ENCODE measurements at regions not wholly inside any gene's neighbourhood (a gene's known extent, or its start where the extent isn't known, plus 50 kb on each side); places are given as distances from the start of the nearest gene placed in this dataset.

GRCh38 chr10:110365356-110366143 is 60.8 kb upstream of the SMNDC1 start:
- TF ChIP-seq JUND (IDR thresholded peaks at IDR 0.05; ENCODE audit: low read depth): no peak
- DNase-seq (ENCODE audit: low read depth in 1 of 2, low spot score in 1 of 2): no peak
- in situ Hi-C loops (cut with HindIII; ENCODE audit: low pct_unique_long_range_greater_than_20kb, low sequenced_read_pairs): no loop called here

GRCh38 chr10:110366635-110367034 is 61.9 kb upstream of the SMNDC1 start:
- no peak for DNase-seq (ENCODE audit: low read depth in 1 of 2, low spot score in 1 of 2)
- in situ Hi-C loops (cut with HindIII; ENCODE audit: low pct_unique_long_range_greater_than_20kb, low sequenced_read_pairs): no loop called here

GRCh38 chr10:110368002-110368401 is 63.3 kb upstream of the SMNDC1 start:
- no peak for DNase-seq (ENCODE audit: low read depth in 1 of 2, low spot score in 1 of 2)
- in situ Hi-C loops (cut with HindIII; ENCODE audit: low pct_unique_long_range_greater_than_20kb, low sequenced_read_pairs): no loop called here
- TF ChIP-seq JUND (IDR thresholded peaks at IDR 0.05; ENCODE audit: low read depth): no peak

More at GRCh38 chr10:110366635-110367034, 61.9 kb upstream of the SMNDC1 start:
- TF ChIP-seq JUND (IDR thresholded peaks at IDR 0.05; ENCODE audit: low read depth): no peak

GRCh38 chr10:110368556-110368955 is 63.8 kb upstream of the SMNDC1 start:
- in situ Hi-C loops (cut with HindIII; ENCODE audit: low pct_unique_long_range_greater_than_20kb, low sequenced_read_pairs): no loop called here

GRCh38 chr10:110370006-110370405 is 65.3 kb upstream of the SMNDC1 start:
- TF ChIP-seq JUND (IDR thresholded peaks at IDR 0.05; ENCODE audit: low read depth): no peak
- in situ Hi-C loops (cut with HindIII; ENCODE audit: low pct_unique_long_range_greater_than_20kb, low sequenced_read_pairs): no loop called here
- DNase-seq (ENCODE audit: low read depth in 1 of 2, low spot score in 1 of 2): no peak

More at GRCh38 chr10:110368556-110368955, 63.8 kb upstream of the SMNDC1 start:
- no peak for TF ChIP-seq JUND (IDR thresholded peaks at IDR 0.05; ENCODE audit: low read depth)
- no peak for DNase-seq (ENCODE audit: low read depth in 1 of 2, low spot score in 1 of 2)

GRCh38 chr10:110372656-110373055 is 67.9 kb upstream of the SMNDC1 start:
- DNase-seq (ENCODE audit: low read depth in 1 of 2, low spot score in 1 of 2): no peak
- in situ Hi-C loops (cut with HindIII; ENCODE audit: low pct_unique_long_range_greater_than_20kb, low sequenced_read_pairs): no loop called here
- no peak for TF ChIP-seq JUND (IDR thresholded peaks at IDR 0.05; ENCODE audit: low read depth)

- no peak for TF ChIP-seq JUND (IDR thresholded peaks at IDR 0.05; ENCODE audit: low read depth)
- in situ Hi-C loops (cut with HindIII; ENCODE audit: low pct_unique_long_range_greater_than_20kb, low sequenced_read_pairs): no loop called here
Observed at GRCh38 chr10:110373059-110373458, 68.3 kb upstream of the SMNDC1 start.

GRCh38 chr10:110373857-110374654 is 69.3 kb upstream of the SMNDC1 start:
- no peak for DNase-seq (ENCODE audit: low read depth in 1 of 2, low spot score in 1 of 2)
- in situ Hi-C loops (cut with HindIII; ENCODE audit: low pct_unique_long_range_greater_than_20kb, low sequenced_read_pairs): no loop called here
- no peak for TF ChIP-seq JUND (IDR thresholded peaks at IDR 0.05; ENCODE audit: low read depth)

More at GRCh38 chr10:110373059-110373458, 68.3 kb upstream of the SMNDC1 start:
- no peak for DNase-seq (ENCODE audit: low read depth in 1 of 2, low spot score in 1 of 2)

GRCh38 chr10:110375121-110375520 is 70.4 kb upstream of the SMNDC1 start:
- in situ Hi-C loops (cut with HindIII; ENCODE audit: low pct_unique_long_range_greater_than_20kb, low sequenced_read_pairs): no loop called here
- TF ChIP-seq JUND (IDR thresholded peaks at IDR 0.05; ENCODE audit: low read depth): no peak
- no peak for DNase-seq (ENCODE audit: low read depth in 1 of 2, low spot score in 1 of 2)

GRCh38 chr10:110376021-110376766 is 71.5 kb upstream of the SMNDC1 start:
- in situ Hi-C loops (cut with HindIII; ENCODE audit: low pct_unique_long_range_greater_than_20kb, low sequenced_read_pairs): no loop called here
- no peak for TF ChIP-seq JUND (IDR thresholded peaks at IDR 0.05; ENCODE audit: low read depth)
- no peak for DNase-seq (ENCODE audit: low read depth in 1 of 2, low spot score in 1 of 2)

GRCh38 chr10:110376767-110377160 is 72.0 kb upstream of the SMNDC1 start:
- in situ Hi-C loops (cut with HindIII; ENCODE audit: low pct_unique_long_range_greater_than_20kb, low sequenced_read_pairs): no loop called here
- no peak for TF ChIP-seq JUND (IDR thresholded peaks at IDR 0.05; ENCODE audit: low read depth)
- no peak for DNase-seq (ENCODE audit: low read depth in 1 of 2, low spot score in 1 of 2)

GRCh38 chr10:110378006-110378405 is 73.3 kb upstream of the SMNDC1 start:
- no peak for DNase-seq (ENCODE audit: low read depth in 1 of 2, low spot score in 1 of 2)
- in situ Hi-C loops (cut with HindIII; ENCODE audit: low pct_unique_long_range_greater_than_20kb, low sequenced_read_pairs): no loop called here
- no peak for TF ChIP-seq JUND (IDR thresholded peaks at IDR 0.05; ENCODE audit: low read depth)
